Suprapubic skin (tissue), 3 donors: ENCODE measurements at regions not wholly inside any gene's neighbourhood (a gene's known extent, or its start where the extent isn't known, plus 50 kb on each side); places are given as distances from the start of the nearest gene placed in this dataset.

ENCODE experiments used
- POLR2AphosphoS5 ChIP-seq, 3 donors: sonication (generic); formaldehyde crosslinking; IDR thresholded peaks; one replicate each; pipeline ENCODE4 v1.6.1; 2017; ENCODE audit warnings: antibody characterized with exemption in 3 of 3
- TF ChIP-seq, protein P1 (sequence below), 2 donors: fragments of 200-600 bp in 1 of 2; fragments of 450-650 bp in 1 of 2; sonication (generic) in 1 of 2; IDR thresholded peaks; one replicate each; pipeline ENCODE4 v1.5.1; 2016 to 2019; ENCODE audit warnings: antibody characterized with exemption in 2 of 2, mild to moderate bottlenecking in 1 of 2, moderate library complexity in 1 of 2

- TF ChIP-seq, protein P1, sequence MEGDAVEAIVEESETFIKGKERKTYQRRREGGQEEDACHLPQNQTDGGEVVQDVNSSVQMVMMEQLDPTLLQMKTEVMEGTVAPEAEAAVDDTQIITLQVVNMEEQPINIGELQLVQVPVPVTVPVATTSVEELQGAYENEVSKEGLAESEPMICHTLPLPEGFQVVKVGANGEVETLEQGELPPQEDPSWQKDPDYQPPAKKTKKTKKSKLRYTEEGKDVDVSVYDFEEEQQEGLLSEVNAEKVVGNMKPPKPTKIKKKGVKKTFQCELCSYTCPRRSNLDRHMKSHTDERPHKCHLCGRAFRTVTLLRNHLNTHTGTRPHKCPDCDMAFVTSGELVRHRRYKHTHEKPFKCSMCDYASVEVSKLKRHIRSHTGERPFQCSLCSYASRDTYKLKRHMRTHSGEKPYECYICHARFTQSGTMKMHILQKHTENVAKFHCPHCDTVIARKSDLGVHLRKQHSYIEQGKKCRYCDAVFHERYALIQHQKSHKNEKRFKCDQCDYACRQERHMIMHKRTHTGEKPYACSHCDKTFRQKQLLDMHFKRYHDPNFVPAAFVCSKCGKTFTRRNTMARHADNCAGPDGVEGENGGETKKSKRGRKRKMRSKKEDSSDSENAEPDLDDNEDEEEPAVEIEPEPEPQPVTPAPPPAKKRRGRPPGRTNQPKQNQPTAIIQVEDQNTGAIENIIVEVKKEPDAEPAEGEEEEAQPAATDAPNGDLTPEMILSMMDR (IDR thresholded peaks at IDR 0.05) = no peak
- TF ChIP-seq POLR2AphosphoS5 (IDR thresholded peaks at IDR 0.05) = no peak
These were observed 124.9 kb upstream of the MED13L start for GRCh38 chr12:116402163-116402939.
